GM12873 (cell line): ENCODE measurements at regions not wholly inside any gene's neighbourhood (a gene's known extent, or its start where the extent isn't known, plus 50 kb on each side); places are given as distances from the start of the nearest gene placed in this dataset.

Experiments used
- CTCF ChIP-seq: IDR thresholded peaks from 2 replicates; pipeline ENCODE4 v1.5.1; 2012; ENCODE audit warnings: low read depth, mild to moderate bottlenecking, moderate library complexity, low read length, control low read depth; ENCODE audit not compliant: insufficient read depth; ENCODE audit errors: missing control alignments

- no peak for TF ChIP-seq CTCF
These were observed 196.4 kb upstream of the NUDT12 start for GRCh38 chr5:103758996-103759395.

GRCh38 chr5:103755974-103756373 is 193.4 kb upstream of the NUDT12 start:
- TF ChIP-seq CTCF = no peak

GRCh38 chr5:103745353-103746065 is 182.9 kb upstream of the NUDT12 start:
- no peak for TF ChIP-seq CTCF

GRCh38 chr5:103744159-103744558 is 181.6 kb upstream of the NUDT12 start:
- TF ChIP-seq CTCF = no peak

GRCh38 chr5:103743421-103743820 is 180.8 kb upstream of the NUDT12 start:
- no peak for TF ChIP-seq CTCF

- no peak for TF ChIP-seq CTCF
These were observed 179.4 kb upstream of the NUDT12 start for GRCh38 chr5:103741984-103742383.

- TF ChIP-seq CTCF = no peak
These were observed 161.7 kb upstream of the NUDT12 start for GRCh38 chr5:103724271-103724670.
